PC-9 (cell line): ENCODE measurements at regions not wholly inside any gene's neighbourhood (a gene's known extent, or its start where the extent isn't known, plus 50 kb on each side); places are given as distances from the start of the nearest gene placed in this dataset.

ENCODE experiments used
- CTCF ChIP-seq: fragments of 200-600 bp; sonication (generic); conservative IDR thresholded peaks from 2 replicates; pipeline ENCODE4 v1.6.1; 2017; ENCODE audit warnings: mixed run types, antibody characterized with exemption, mild to moderate bottlenecking, moderate library complexity
- EZH2 ChIP-seq: fragments of 200-600 bp; sonication (generic); IDR thresholded peaks from 2 replicates; pipeline ENCODE4 v1.8.0; 2017; ENCODE audit warnings: antibody characterized with exemption, low read depth

GRCh38 chr1:185610954-185611353 is 123.2 kb upstream of the HMCN1 start:
- no peak for TF ChIP-seq CTCF
- TF ChIP-seq EZH2, result no peak
